Panc1 (cell line): ENCODE measurements at regions not wholly inside any gene's neighbourhood (a gene's known extent, or its start where the extent isn't known, plus 50 kb on each side); places are given as distances from the start of the nearest gene placed in this dataset.

ENCODE experiments used
- ATAC-seq: fragments of 200-7000 bp; cut with Tn5 transposase; 2 replicates; pipeline ENCODE4 v1.9.1; 2020; ENCODE audit warnings: mild to moderate bottlenecking, moderate library complexity
- BruUV-seq: library from RNA; stranded (reverse); fragments of 400-500 nt; replicated peaks from 2 replicates; lab custom pipeline; 2021; lab: Mats Ljungman, UMichigan
- CTCF ChIA-PET: fragments of 300-600 bp; sonication (Branson Sonifier 250); formaldehyde crosslinking; loops from one replicate; lab custom pipeline; 2022; ENCODE audit warnings: antibody characterized with exemption; lab: Charles Lee
- POLR2A ChIA-PET: fragments of 300-600 bp; sonication (Branson Sonifier 250); formaldehyde crosslinking; loops from one replicate; lab custom pipeline; 2022; ENCODE audit warnings: antibody characterized with exemption; lab: Charles Lee
- DNase-seq: peaks from one replicate; pipeline ENCODE4 v3.0.0-alpha.2; 2010; ENCODE audit warnings: low read depth, low spot score
- H3K27ac ChIP-seq: 2 replicates; pipeline ENCODE4 v1.5.1; 2011; ENCODE audit warnings: mild to moderate bottlenecking, low read length, inconsistent platforms
- H3K27me3 ChIP-seq: fragments of 200-500 bp; sonication (Bioruptor generic); 2 replicates; pipeline ENCODE4 v1.6.0; 2014; ENCODE audit warnings: low read length, inconsistent platforms; ENCODE audit not compliant: control insufficient read depth, insufficient read depth
- H3K36me3 ChIP-seq: fragments of 200-500 bp; sonication (Bioruptor generic); 2 replicates; pipeline ENCODE4 v1.5.1; 2014; ENCODE audit warnings: inconsistent platforms, mild to moderate bottlenecking, low read length, moderate library complexity; ENCODE audit not compliant: control insufficient read depth, insufficient read depth
- H3K4me1 ChIP-seq: 2 replicates; pipeline ENCODE4 v1.5.1; 2011; ENCODE audit warnings: inconsistent platforms, mild to moderate bottlenecking, low read length, moderate library complexity; ENCODE audit not compliant: control insufficient read depth, insufficient read depth
- H3K4me3 ChIP-seq, 2 experiments: 2 replicates each; pipeline ENCODE4 v1.5.1; 2011 to 2012; ENCODE audit warnings: low read depth in 2 of 2, low read length in 2 of 2, mild to moderate bottlenecking in 2 of 2, inconsistent platforms in 1 of 2, moderate library complexity in 1 of 2
- H3K9me3 ChIP-seq: fragments of 200-500 bp; sonication (Bioruptor generic); 2 replicates; pipeline ENCODE4 v1.5.1; 2014; ENCODE audit warnings: low read depth, mild to moderate bottlenecking, inconsistent platforms, low read length, moderate library complexity; ENCODE audit not compliant: control insufficient read depth, insufficient read depth
- CTCF ChIP-seq: fragments of 450-650 bp; IDR thresholded peaks from 2 replicates; pipeline ENCODE4 v1.5.1; 2017; ENCODE audit warnings: mild to moderate bottlenecking
- POLR2AphosphoS5 ChIP-seq: IDR thresholded peaks from 2 replicates; pipeline ENCODE4 v1.6.1; 2012; ENCODE audit warnings: mild to moderate bottlenecking, low read depth, low read length, moderate library complexity
- REST ChIP-seq, 2 experiments: IDR thresholded peaks; 2 replicates each; pipeline ENCODE4 v1.6.1; 2011 to 2012; ENCODE audit warnings: low read depth in 2 of 2, control low read depth in 1 of 2, low read length in 1 of 2, mild to moderate bottlenecking in 1 of 2, moderate library complexity in 1 of 2; ENCODE audit not compliant: insufficient read depth in 1 of 2
- SIN3A ChIP-seq: IDR thresholded peaks from 2 replicates; pipeline ENCODE4 v1.6.1; 2012; ENCODE audit warnings: low read depth, mild to moderate bottlenecking, low read length, moderate library complexity, borderline replicate concordance; ENCODE audit not compliant: insufficient read depth
- TCF7L2 ChIP-seq: IDR thresholded peaks from 2 replicates; pipeline ENCODE4 v1.6.1; 2011; ENCODE audit warnings: mild to moderate bottlenecking, low read depth, low read length, inconsistent platforms
- in situ Hi-C: cut with HindIII; loops from 2 replicates; pipeline ENCODE4 v1.10.0; 2016; ENCODE audit warnings: low sequenced_read_pairs, low pct_unique_long_range_greater_than_20kb
- intact Hi-C: fragments of 100-400 bp; cut with micrococcal nuclease; formaldehyde crosslinking; loops from one replicate; pipeline ENCODE4 v1.10.0; 2022; ENCODE audit not compliant: unreplicated experiment

- no TSS peak for BruUV-seq
- no peak overlapping the region for H3K27ac ChIP-seq
- H3K4me1 ChIP-seq, result no peaks in the 10 kb centered on the region
- ATAC-seq, result no peak
- no peaks in the 10 kb centered on the region for H3K9me3 ChIP-seq
- TF ChIP-seq REST (IDR thresholded peaks at IDR 0.05; ENCODE audit: insufficient read depth in 1 of 2, low read depth in 2 of 2, low read length in 1 of 2) (no peak), POLR2AphosphoS5 (no peak), SIN3A (no peak), TCF7L2 (no peak), CTCF (no peak)
- no peaks in the 10 kb centered on the region for H3K36me3 ChIP-seq
- no peak for DNase-seq
- in situ Hi-C loops, result no loop called here
- H3K4me3 ChIP-seq, result no peak overlapping the region
- peaks cover 5% of the 10 kb centered on the region for H3K27me3 ChIP-seq
- CTCF ChIA-PET, result no interaction called here
- POLR2A ChIA-PET, result no interaction called here
- intact Hi-C loops, result no loop called here
Observed at GRCh38 chr20:59104831-59105230, 58.8 kb upstream of the ZNF831 start.

GRCh38 chr20:59103573-59103972 is 60.0 kb upstream of the ZNF831 start:
- Histone ChIP-seq H3K36me3 (no peaks in the 10 kb centered on the region), H3K9me3 (no peaks in the 10 kb centered on the region), H3K27me3 (peaks cover 5% of the 10 kb centered on the region), H3K27ac (no peak overlapping the region), H3K4me1 (no peaks in the 10 kb centered on the region), H3K4me3 (no peak overlapping the region)
- DNase-seq, result no peak
- BruUV-seq, result no TSS peak
- POLR2A ChIA-PET, result no interaction called here
- no peak for ATAC-seq
- no peak for TF ChIP-seq REST (IDR thresholded peaks at IDR 0.05; ENCODE audit: insufficient read depth in 1 of 2, low read depth in 2 of 2, low read length in 1 of 2)
- TF ChIP-seq POLR2AphosphoS5, result no peak
- TF ChIP-seq TCF7L2, result no peak
- no peak for TF ChIP-seq SIN3A
- no peak for TF ChIP-seq CTCF
- intact Hi-C loops, result no loop called here
- CTCF ChIA-PET, result no interaction called here
- in situ Hi-C loops, result no loop called here
